GM18870 (cell line): ENCODE measurements at regions not wholly inside any gene's neighbourhood (a gene's known extent, or its start where the extent isn't known, plus 50 kb on each side); places are given as distances from the start of the nearest gene placed in this dataset.
"Not testable (repeated sequence)": the region's sequence is repeated elsewhere in the genome, so short reads cannot be mapped to it uniquely, and the experiment has no call there.

Experiments
- ATAC-seq: cut with Tn5 transposase; IDR thresholded peaks from one replicate; pipeline ENCODE4 v1.9.1; 2021; ENCODE audit warnings: moderate library complexity; ENCODE audit not compliant: unreplicated experiment

GRCh38 chr7:65254061-65254460, 119.6 kb upstream of the ZNF92 start:
- no peak for ATAC-seq

GRCh38 chr7:65251851-65252620, 121.6 kb upstream of the ZNF92 start:
- peak; percentile 54 for ATAC-seq

- ATAC-seq: no peak
Observed at GRCh38 chr7:65250697-65251395, 122.8 kb upstream of the ZNF92 start.

- ATAC-seq: no peak
Observed at GRCh38 chr7:65250216-65250615, 123.4 kb upstream of the ZNF92 start.

GRCh38 chr7:65247491-65247890, 126.2 kb upstream of the ZNF92 start:
- ATAC-seq: no peak

- no peak for ATAC-seq
Observed at GRCh38 chr7:65239707-65240352, 133.8 kb upstream of the ZNF92 start.

GRCh38 chr7:65239324-65239706, 134.3 kb upstream of the ZNF92 start:
- no peak for ATAC-seq

GRCh38 chr7:65238785-65239184, 134.9 kb upstream of the ZNF92 start:
- ATAC-seq: no peak

- ATAC-seq: no peak
Observed at GRCh38 chr7:65235586-65235985, 138.1 kb upstream of the ZNF92 start.

GRCh38 chr7:65233409-65234034, 140.1 kb upstream of the ZNF92 start:
- no peak for ATAC-seq

- no peak for ATAC-seq
Observed at GRCh38 chr7:65230231-65230630, 143.4 kb upstream of the ZNF92 start.

- no peak for ATAC-seq
Observed at GRCh38 chr7:65225422-65226006, 148.1 kb upstream of the ZNF92 start.

GRCh38 chr7:65222655-65223054, 151.0 kb upstream of the ZNF92 start:
- no peak for ATAC-seq

GRCh38 chr7:65221683-65222082, 152.0 kb upstream of the ZNF92 start:
- ATAC-seq: no peak

- no peak for ATAC-seq
Observed at GRCh38 chr7:65219623-65220022, 154.0 kb upstream of the ZNF92 start.

- ATAC-seq: no peak
Observed at GRCh38 chr7:65216469-65216868, 157.2 kb upstream of the ZNF92 start.

GRCh38 chr7:65213260-65213659, 160.4 kb upstream of the ZNF92 start:
- ATAC-seq: not testable (repeated sequence)

GRCh38 chr7:65199221-65199620, 174.4 kb upstream of the ZNF92 start:
- not testable (repeated sequence) for ATAC-seq

- ATAC-seq: not testable (repeated sequence)
Observed at GRCh38 chr7:65193334-65194058, 180.2 kb upstream of the ZNF92 start.

- not testable (repeated sequence) for ATAC-seq
Observed at GRCh38 chr7:65177041-65177440, 170.6 kb upstream of the ERV3-1 start.
